OCI-LY1 (cell line): ENCODE measurements at regions not wholly inside any gene's neighbourhood (a gene's known extent, or its start where the extent isn't known, plus 50 kb on each side); places are given as distances from the start of the nearest gene placed in this dataset.

Experiments
- H2AFZ ChIP-seq: fragments of 200-600 bp; sonication (generic), shearing (Covaris generic); 2 replicates; pipeline ENCODE4 v1.6.0; 2014; ENCODE audit warnings: antibody characterized with exemption, mild to moderate bottlenecking, low read length
- H3F3A ChIP-seq: fragments of 200-600 bp; sonication (generic), shearing (Covaris generic); 2 replicates; pipeline ENCODE4 v1.6.0; 2014; ENCODE audit warnings: mild to moderate bottlenecking, antibody characterized with exemption, low read length, moderate library complexity; ENCODE audit not compliant: insufficient read depth
- H3K27ac ChIP-seq: fragments of 200-600 bp; sonication (generic); 2 replicates; pipeline ENCODE4 v1.5.1; 2014; ENCODE audit warnings: low read length, mixed run types, mild to moderate bottlenecking, low read depth; ENCODE audit not compliant: poor library complexity, severe bottlenecking
- H3K27me3 ChIP-seq: fragments of 200-600 bp; sonication (generic); 2 replicates; pipeline ENCODE4 v1.6.0; 2014; ENCODE audit warnings: antibody characterized with exemption, mild to moderate bottlenecking, low read length, moderate library complexity; ENCODE audit not compliant: insufficient read depth
- H3K36me3 ChIP-seq: fragments of 200-600 bp; sonication (generic); 2 replicates; pipeline ENCODE4 v1.6.1; 2014; ENCODE audit warnings: mild to moderate bottlenecking, antibody characterized with exemption, low read length, moderate library complexity, mixed read lengths; ENCODE audit not compliant: insufficient read depth
- H3K4me1 ChIP-seq: fragments of 200-600 bp; sonication (generic); 2 replicates; pipeline ENCODE4 v1.5.1; 2014; ENCODE audit warnings: mild to moderate bottlenecking, low read length, moderate library complexity; ENCODE audit not compliant: insufficient read depth, severe bottlenecking
- H3K4me2 ChIP-seq: fragments of 200-600 bp; sonication (generic), shearing (Covaris generic); 2 replicates; pipeline ENCODE4 v1.6.1; 2014; ENCODE audit warnings: low read length
- H3K4me3 ChIP-seq: fragments of 200-600 bp; sonication (generic); 2 replicates; pipeline ENCODE4 v1.5.1; 2014; ENCODE audit warnings: low read length, low read depth, mild to moderate bottlenecking, mixed read lengths; ENCODE audit not compliant: poor library complexity, severe bottlenecking
- H3K79me2 ChIP-seq: fragments of 200-600 bp; shearing (Covaris generic); 2 replicates; pipeline ENCODE4 v1.6.1; 2016; ENCODE audit warnings: mixed run types, low read length, mixed read lengths; ENCODE audit not compliant: insufficient read depth
- H3K9ac ChIP-seq: fragments of 200-600 bp; sonication (generic), shearing (Covaris generic); 2 replicates; pipeline ENCODE4 v1.6.1; 2014; ENCODE audit warnings: mild to moderate bottlenecking, low read length, mixed read lengths
- H3K9me2 ChIP-seq: fragments of 200-600 bp; sonication (generic), shearing (Covaris generic); 2 replicates; pipeline ENCODE4 v1.6.1; 2014; ENCODE audit warnings: low read depth, mild to moderate bottlenecking, low read length, mixed read lengths
- H3K9me3 ChIP-seq: fragments of 200-600 bp; shearing (Covaris generic); 2 replicates; pipeline ENCODE4 v1.6.1; 2014; ENCODE audit warnings: low read length, mixed read lengths
- H4K20me1 ChIP-seq: fragments of 200-600 bp; sonication (generic), shearing (Covaris generic); 2 replicates; pipeline ENCODE4 v1.6.0; 2016; ENCODE audit warnings: mild to moderate bottlenecking, low read length; ENCODE audit not compliant: insufficient read depth
- EZH2 ChIP-seq: fragments of 200-600 bp; sonication (generic), shearing (Covaris generic); IDR thresholded peaks from 2 replicates; pipeline ENCODE4 v1.8.0; 2017; ENCODE audit warnings: borderline replicate concordance, mixed run types, mild to moderate bottlenecking, antibody characterized with exemption, low read length, moderate library complexity, mixed read lengths
- TF ChIP-seq, protein P1 (sequence below): fragments of 200-600 bp; sonication (generic), shearing (Covaris generic); IDR thresholded peaks from 2 replicates; pipeline ENCODE4 v1.5.1; 2017; ENCODE audit warnings: mild to moderate bottlenecking, antibody characterized with exemption, low read length, moderate library complexity, mixed read lengths

DNA sequence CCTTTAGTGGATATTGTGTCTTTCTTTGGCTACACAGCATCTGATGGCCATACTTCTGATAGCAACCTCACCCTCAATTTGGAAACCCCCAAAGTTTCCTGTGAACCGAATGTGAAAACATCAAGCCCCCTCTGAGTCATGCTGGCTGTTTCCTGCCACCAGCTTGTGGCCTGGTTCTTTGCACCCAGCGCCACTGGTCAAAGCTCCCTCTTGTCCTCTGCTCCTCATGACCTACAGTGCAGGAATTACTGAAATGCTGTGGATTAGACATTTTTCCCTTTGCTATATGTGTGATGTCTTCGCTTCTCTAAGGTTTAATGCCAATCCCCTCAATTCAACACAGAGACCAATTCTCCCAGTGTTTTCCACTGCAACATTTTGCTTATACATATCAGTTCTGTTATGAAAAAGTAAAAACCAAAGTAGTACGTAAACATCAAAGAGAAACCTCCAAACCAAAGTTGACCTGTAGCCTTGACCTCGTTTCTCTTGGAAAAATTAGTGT lies 224.0 kb upstream of the TENM3 start:
- H3K9ac ChIP-seq = no peak overlapping the region
- no peak overlapping the region for H3K27ac ChIP-seq
- H3F3A ChIP-seq = no peaks in the 10 kb centered on the region
- H3K4me3 ChIP-seq = no peak overlapping the region
- no peaks in the 10 kb centered on the region for H3K36me3 ChIP-seq
- H3K4me2 ChIP-seq = no peak overlapping the region
- H3K27me3 ChIP-seq = no peaks in the 10 kb centered on the region
- no peaks in the 10 kb centered on the region for H3K9me2 ChIP-seq
- H4K20me1 ChIP-seq = no peaks in the 10 kb centered on the region
- H2AFZ ChIP-seq = no peak overlapping the region
- H3K79me2 ChIP-seq = no peaks in the 10 kb centered on the region
- no peak for TF ChIP-seq EZH2
- TF ChIP-seq, protein P1, sequence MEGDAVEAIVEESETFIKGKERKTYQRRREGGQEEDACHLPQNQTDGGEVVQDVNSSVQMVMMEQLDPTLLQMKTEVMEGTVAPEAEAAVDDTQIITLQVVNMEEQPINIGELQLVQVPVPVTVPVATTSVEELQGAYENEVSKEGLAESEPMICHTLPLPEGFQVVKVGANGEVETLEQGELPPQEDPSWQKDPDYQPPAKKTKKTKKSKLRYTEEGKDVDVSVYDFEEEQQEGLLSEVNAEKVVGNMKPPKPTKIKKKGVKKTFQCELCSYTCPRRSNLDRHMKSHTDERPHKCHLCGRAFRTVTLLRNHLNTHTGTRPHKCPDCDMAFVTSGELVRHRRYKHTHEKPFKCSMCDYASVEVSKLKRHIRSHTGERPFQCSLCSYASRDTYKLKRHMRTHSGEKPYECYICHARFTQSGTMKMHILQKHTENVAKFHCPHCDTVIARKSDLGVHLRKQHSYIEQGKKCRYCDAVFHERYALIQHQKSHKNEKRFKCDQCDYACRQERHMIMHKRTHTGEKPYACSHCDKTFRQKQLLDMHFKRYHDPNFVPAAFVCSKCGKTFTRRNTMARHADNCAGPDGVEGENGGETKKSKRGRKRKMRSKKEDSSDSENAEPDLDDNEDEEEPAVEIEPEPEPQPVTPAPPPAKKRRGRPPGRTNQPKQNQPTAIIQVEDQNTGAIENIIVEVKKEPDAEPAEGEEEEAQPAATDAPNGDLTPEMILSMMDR = no peak
- no peaks in the 10 kb centered on the region for H3K4me1 ChIP-seq
- H3K9me3 ChIP-seq = no peaks in the 10 kb centered on the region

DNA sequence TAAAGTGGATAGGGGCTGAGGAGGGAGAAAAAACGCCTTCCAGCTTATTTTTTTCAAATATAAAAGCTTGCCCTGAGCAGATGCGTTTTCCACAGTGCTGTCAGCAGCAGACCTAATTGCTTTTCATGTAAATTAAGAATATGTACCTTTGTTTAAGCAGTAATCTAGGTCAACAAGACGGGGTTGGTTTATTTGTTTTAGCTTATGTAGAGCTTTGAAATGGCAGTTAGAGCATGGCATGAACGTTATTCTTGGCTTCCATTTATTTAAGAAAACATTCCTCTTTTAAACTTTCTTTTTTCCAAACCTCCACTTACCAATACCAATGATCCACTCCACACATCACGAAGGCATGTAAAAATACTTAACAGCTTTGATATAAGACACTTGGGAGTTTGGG lies 220.3 kb upstream of the TENM3 start:
- H3K27ac ChIP-seq = no peak overlapping the region
- H3K36me3 ChIP-seq = no peaks in the 10 kb centered on the region
- no peaks in the 10 kb centered on the region for H3K9me3 ChIP-seq
- no peaks in the 10 kb centered on the region for H3K4me1 ChIP-seq
- no peak for TF ChIP-seq EZH2
- TF ChIP-seq, protein P1 = no peak
- no peak overlapping the region for H3K9ac ChIP-seq
- H3K4me2 ChIP-seq = no peak overlapping the region
- H2AFZ ChIP-seq = no peak overlapping the region
- H3F3A ChIP-seq = no peaks in the 10 kb centered on the region
- H3K4me3 ChIP-seq = no peak overlapping the region
- no peaks in the 10 kb centered on the region for H4K20me1 ChIP-seq
- no peaks in the 10 kb centered on the region for H3K27me3 ChIP-seq
- H3K79me2 ChIP-seq = no peaks in the 10 kb centered on the region
- no peaks in the 10 kb centered on the region for H3K9me2 ChIP-seq

DNA sequence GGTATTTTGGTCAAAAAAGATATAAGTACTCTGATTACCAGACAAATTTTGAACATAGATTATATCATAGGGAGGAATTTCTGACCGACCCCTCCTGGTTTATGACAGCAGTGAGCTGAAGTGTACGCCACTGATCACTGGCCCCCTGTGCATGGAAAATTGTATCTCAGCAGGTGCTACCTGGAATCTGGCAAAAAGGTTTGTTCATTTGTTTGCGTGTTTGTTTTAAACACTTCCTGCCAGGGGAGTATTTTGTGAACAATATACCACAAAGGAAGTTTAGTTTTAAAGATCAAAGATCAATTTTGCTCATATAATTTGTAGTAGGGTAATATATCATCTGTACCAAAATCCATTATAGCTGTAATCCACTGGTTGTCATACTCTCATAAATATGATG lies 219.7 kb upstream of the TENM3 start:
- H3K79me2 ChIP-seq = no peaks in the 10 kb centered on the region
- no peak for TF ChIP-seq EZH2
- TF ChIP-seq, protein P1 = no peak
- no peaks in the 10 kb centered on the region for H3K4me1 ChIP-seq

More for the DNA sequence above, 219.7 kb upstream of the TENM3 start:
- H3F3A ChIP-seq = no peaks in the 10 kb centered on the region
- no peaks in the 10 kb centered on the region for H3K9me2 ChIP-seq
- H3K27me3 ChIP-seq = no peaks in the 10 kb centered on the region
- H3K4me3 ChIP-seq = no peak overlapping the region
- no peak overlapping the region for H3K4me2 ChIP-seq
- H3K9me3 ChIP-seq = no peaks in the 10 kb centered on the region
- H3K9ac ChIP-seq = no peak overlapping the region
- no peaks in the 10 kb centered on the region for H3K36me3 ChIP-seq
- no peaks in the 10 kb centered on the region for H4K20me1 ChIP-seq
- no peak overlapping the region for H2AFZ ChIP-seq
- no peak overlapping the region for H3K27ac ChIP-seq
